ENCODE measurements at regions not wholly inside any gene's neighbourhood (a gene's known extent, or its start where the extent isn't known, plus 50 kb on each side); places are given as distances from the start of the nearest gene placed in this dataset.

DNA sequence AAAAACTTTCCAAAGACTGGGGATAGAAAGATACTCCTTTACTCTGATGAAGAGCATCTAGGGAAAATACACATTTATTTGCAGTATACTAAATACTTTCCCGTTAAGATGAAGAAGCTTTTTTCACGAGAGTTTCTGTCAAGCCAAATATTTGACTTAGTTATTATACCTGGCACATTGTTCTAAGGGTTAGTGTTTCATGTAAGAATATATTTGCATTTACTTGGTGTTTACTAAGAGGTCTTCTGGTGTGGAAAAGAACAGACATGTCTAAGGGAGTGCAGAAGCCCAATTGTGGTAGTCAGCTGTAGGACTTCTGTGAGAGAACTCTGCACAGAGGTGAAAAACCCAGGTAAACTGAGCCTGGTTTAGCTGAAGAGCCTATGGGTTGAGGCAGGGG lies 457.6 kb upstream of the SOX11 start:
- H3K9ac ChIP-seq (ENCODE audit: low read depth, low read length), result no peak overlapping the region
- no peaks in the 10 kb centered on the region for H3K27me3 ChIP-seq (ENCODE audit: insufficient read depth, low read length, poor library complexity)
- H4K20me1 ChIP-seq (ENCODE audit: insufficient read depth, low read length), result no peaks in the 10 kb centered on the region
- ATAC-seq (ENCODE audit: insufficient read depth, low read depth), result no peak
- no peaks in the 10 kb centered on the region for H3K4me1 ChIP-seq (ENCODE audit: insufficient read depth, low read length)
- H2AFZ ChIP-seq (ENCODE audit: low read depth, low read length), result no peak overlapping the region
- no peaks in the 10 kb centered on the region for H3K36me3 ChIP-seq (ENCODE audit: insufficient read depth, low read length)
- no peak overlapping the region for H3K27ac ChIP-seq (ENCODE audit: low read length)
- no peak overlapping the region for H3K4me2 ChIP-seq (ENCODE audit: insufficient read depth, low read length)
- no peak for DNase-seq
- no peaks in the 10 kb centered on the region for H3K9me3 ChIP-seq (ENCODE audit: insufficient read depth, low read length, severe bottlenecking)
- no peak overlapping the region for H3K4me3 ChIP-seq (ENCODE audit: low read depth in 1 of 2, low read length in 2 of 2)
- no peaks in the 10 kb centered on the region for H3K79me2 ChIP-seq (ENCODE audit: insufficient read depth, low read length)
- no peak for TF ChIP-seq EZH2 (IDR thresholded peaks at IDR 0.05; ENCODE audit: borderline replicate concordance, low read depth, low read length, severe bottlenecking)
- TF ChIP-seq, protein P1, sequence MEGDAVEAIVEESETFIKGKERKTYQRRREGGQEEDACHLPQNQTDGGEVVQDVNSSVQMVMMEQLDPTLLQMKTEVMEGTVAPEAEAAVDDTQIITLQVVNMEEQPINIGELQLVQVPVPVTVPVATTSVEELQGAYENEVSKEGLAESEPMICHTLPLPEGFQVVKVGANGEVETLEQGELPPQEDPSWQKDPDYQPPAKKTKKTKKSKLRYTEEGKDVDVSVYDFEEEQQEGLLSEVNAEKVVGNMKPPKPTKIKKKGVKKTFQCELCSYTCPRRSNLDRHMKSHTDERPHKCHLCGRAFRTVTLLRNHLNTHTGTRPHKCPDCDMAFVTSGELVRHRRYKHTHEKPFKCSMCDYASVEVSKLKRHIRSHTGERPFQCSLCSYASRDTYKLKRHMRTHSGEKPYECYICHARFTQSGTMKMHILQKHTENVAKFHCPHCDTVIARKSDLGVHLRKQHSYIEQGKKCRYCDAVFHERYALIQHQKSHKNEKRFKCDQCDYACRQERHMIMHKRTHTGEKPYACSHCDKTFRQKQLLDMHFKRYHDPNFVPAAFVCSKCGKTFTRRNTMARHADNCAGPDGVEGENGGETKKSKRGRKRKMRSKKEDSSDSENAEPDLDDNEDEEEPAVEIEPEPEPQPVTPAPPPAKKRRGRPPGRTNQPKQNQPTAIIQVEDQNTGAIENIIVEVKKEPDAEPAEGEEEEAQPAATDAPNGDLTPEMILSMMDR (IDR thresholded peaks at IDR 0.05; ENCODE audit: borderline replicate concordance, extremely low read depth, low read length, poor library complexity, severe bottlenecking), result no peak

DNA sequence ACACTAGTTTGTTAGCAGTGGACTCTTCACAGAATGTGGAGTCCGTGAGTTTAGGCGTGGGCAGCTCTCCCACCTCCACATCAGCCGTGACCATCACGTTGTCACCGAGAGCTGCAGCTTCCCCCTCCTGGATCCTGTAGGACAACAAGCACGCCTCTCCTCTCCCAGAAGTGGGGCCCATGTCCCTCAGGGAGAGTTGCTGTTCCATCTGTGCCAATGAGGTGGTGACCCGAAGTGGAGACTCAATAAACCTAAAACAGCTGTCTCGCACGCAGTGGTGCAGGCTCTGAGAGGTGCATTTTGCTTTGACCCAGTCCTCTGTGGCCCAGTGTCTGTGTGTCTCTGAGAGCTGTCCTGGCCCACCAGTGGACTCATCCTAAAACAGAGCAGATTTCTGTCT lies 456.5 kb upstream of the SOX11 start:
- DNase-seq (no peak), ATAC-seq (ENCODE audit: insufficient read depth, low read depth) (no peak)
- H3K9me3 ChIP-seq (ENCODE audit: insufficient read depth, low read length, severe bottlenecking), result no peaks in the 10 kb centered on the region
- no peak overlapping the region for H3K27ac ChIP-seq (ENCODE audit: low read length)
- H3K36me3 ChIP-seq (ENCODE audit: insufficient read depth, low read length), result no peaks in the 10 kb centered on the region
- H3K4me1 ChIP-seq (ENCODE audit: insufficient read depth, low read length), result no peaks in the 10 kb centered on the region
- TF ChIP-seq, protein P1 (IDR thresholded peaks at IDR 0.05; ENCODE audit: borderline replicate concordance, extremely low read depth, low read length, poor library complexity, severe bottlenecking), result no peak
- TF ChIP-seq EZH2 (IDR thresholded peaks at IDR 0.05; ENCODE audit: borderline replicate concordance, low read depth, low read length, severe bottlenecking), result no peak
- H3K4me3 ChIP-seq (ENCODE audit: low read depth in 1 of 2, low read length in 2 of 2), result no peak overlapping the region
- H3K4me2 ChIP-seq (ENCODE audit: insufficient read depth, low read length), result no peak overlapping the region
- H3K27me3 ChIP-seq (ENCODE audit: insufficient read depth, low read length, poor library complexity), result no peaks in the 10 kb centered on the region
- H3K79me2 ChIP-seq (ENCODE audit: insufficient read depth, low read length), result no peaks in the 10 kb centered on the region
- H4K20me1 ChIP-seq (ENCODE audit: insufficient read depth, low read length), result no peaks in the 10 kb centered on the region
- H2AFZ ChIP-seq (ENCODE audit: low read depth, low read length), result no peak overlapping the region
- no peak overlapping the region for H3K9ac ChIP-seq (ENCODE audit: low read depth, low read length)

DNA sequence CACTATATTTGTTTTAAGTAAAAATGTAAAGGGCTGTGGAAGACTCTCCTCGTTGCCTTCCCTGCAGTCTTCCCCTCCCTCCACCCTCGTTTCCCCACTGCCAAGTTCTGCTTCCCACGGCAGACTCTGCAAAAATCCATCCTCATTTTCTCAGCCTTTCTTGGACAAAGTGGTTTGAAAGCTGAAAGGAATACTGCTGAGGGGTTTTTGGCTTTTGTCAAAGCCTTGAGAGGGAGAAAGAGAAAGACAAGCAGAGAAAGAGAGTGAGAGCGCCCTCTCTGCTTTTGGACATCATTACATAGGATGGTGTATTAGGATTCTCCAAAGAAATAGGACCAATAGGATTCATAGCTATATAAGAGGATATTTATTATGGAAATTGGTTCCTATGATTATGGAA lies 455.9 kb upstream of the SOX11 start:
- no peak for TF ChIP-seq EZH2 (IDR thresholded peaks at IDR 0.05; ENCODE audit: borderline replicate concordance, low read depth, low read length, severe bottlenecking)
- TF ChIP-seq, protein P1 (IDR thresholded peaks at IDR 0.05; ENCODE audit: borderline replicate concordance, extremely low read depth, low read length, poor library complexity, severe bottlenecking), result no peak
- Histone ChIP-seq H3K36me3 (ENCODE audit: insufficient read depth, low read length) (no peaks in the 10 kb centered on the region), H3K4me2 (ENCODE audit: insufficient read depth, low read length) (no peak overlapping the region), H3K9ac (ENCODE audit: low read depth, low read length) (no peak overlapping the region), H3K27me3 (ENCODE audit: insufficient read depth, low read length, poor library complexity) (no peaks in the 10 kb centered on the region), H3K79me2 (ENCODE audit: insufficient read depth, low read length) (no peaks in the 10 kb centered on the region), H3K4me1 (ENCODE audit: insufficient read depth, low read length) (no peaks in the 10 kb centered on the region), H4K20me1 (ENCODE audit: insufficient read depth, low read length) (no peaks in the 10 kb centered on the region), H2AFZ (ENCODE audit: low read depth, low read length) (no peak overlapping the region), H3K27ac (ENCODE audit: low read length) (no peak overlapping the region), H3K4me3 (ENCODE audit: low read depth in 1 of 2, low read length in 2 of 2) (no peak overlapping the region), H3K9me3 (ENCODE audit: insufficient read depth, low read length, severe bottlenecking) (no peaks in the 10 kb centered on the region)
- ATAC-seq (ENCODE audit: insufficient read depth, low read depth) (no peak), DNase-seq (no peak)

DNA sequence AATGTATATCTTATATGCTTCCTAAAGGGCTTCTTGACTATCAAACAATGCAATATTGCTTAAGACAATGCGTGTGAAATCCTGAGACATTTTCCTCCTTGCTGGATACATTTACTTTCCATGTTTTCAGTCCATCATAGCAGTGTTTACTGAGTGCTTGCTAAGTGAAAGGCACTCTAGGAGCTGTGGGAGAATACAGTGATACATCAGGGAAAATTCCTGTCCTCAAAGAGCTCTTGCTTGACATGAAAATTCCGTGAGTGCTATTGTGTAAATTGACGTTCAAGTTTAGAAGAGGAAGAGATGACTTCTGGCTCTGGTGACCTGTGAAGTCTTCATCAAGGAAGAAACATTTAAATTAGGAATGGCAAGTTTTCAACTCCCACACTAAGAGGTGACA lies 449.4 kb upstream of the SOX11 start:
- Histone ChIP-seq H3K4me3 (ENCODE audit: low read depth in 1 of 2, low read length in 2 of 2) (no peak overlapping the region), H3K27ac (ENCODE audit: low read length) (no peak overlapping the region), H4K20me1 (ENCODE audit: insufficient read depth, low read length) (no peaks in the 10 kb centered on the region), H3K4me2 (ENCODE audit: insufficient read depth, low read length) (no peak overlapping the region), H3K36me3 (ENCODE audit: insufficient read depth, low read length) (no peaks in the 10 kb centered on the region), H3K9ac (ENCODE audit: low read depth, low read length) (no peak overlapping the region), H2AFZ (ENCODE audit: low read depth, low read length) (no peak overlapping the region), H3K79me2 (ENCODE audit: insufficient read depth, low read length) (no peaks in the 10 kb centered on the region), H3K4me1 (ENCODE audit: insufficient read depth, low read length) (no peaks in the 10 kb centered on the region), H3K27me3 (ENCODE audit: insufficient read depth, low read length, poor library complexity) (no peaks in the 10 kb centered on the region), H3K9me3 (ENCODE audit: insufficient read depth, low read length, severe bottlenecking) (no peaks in the 10 kb centered on the region)
- TF ChIP-seq, protein P1 (IDR thresholded peaks at IDR 0.05; ENCODE audit: borderline replicate concordance, extremely low read depth, low read length, poor library complexity, severe bottlenecking), result no peak
- no peak for TF ChIP-seq EZH2 (IDR thresholded peaks at IDR 0.05; ENCODE audit: borderline replicate concordance, low read depth, low read length, severe bottlenecking)
- DNase-seq (no peak), ATAC-seq (ENCODE audit: insufficient read depth, low read depth) (no peak)

Data from DND-41 (cell line).